ENCODE measurements at regions not wholly inside any gene's neighbourhood (a gene's known extent, or its start where the extent isn't known, plus 50 kb on each side); places are given as distances from the start of the nearest gene placed in this dataset.

DNA sequence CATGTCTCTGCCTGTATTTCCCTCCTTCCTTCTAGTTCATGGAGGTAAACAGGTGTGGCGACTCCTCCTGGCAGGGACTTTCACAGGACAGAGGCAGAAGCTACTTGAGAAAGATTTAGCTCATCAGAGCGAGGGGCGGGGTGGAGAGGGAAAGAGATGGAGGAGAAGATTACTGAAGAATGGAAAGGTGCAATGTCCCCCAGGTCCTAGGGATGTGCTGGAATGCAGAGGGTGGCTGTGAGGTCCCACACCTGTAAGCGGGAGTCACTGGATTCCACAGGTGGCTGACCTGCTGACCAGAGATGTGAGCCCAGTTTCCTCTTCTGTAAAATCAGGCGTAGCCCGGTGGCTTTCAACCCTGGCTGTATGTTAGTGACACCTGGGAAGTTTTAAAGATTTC is 199.2 kb upstream of the SULF2 start:
- TF ChIP-seq, protein P1, sequence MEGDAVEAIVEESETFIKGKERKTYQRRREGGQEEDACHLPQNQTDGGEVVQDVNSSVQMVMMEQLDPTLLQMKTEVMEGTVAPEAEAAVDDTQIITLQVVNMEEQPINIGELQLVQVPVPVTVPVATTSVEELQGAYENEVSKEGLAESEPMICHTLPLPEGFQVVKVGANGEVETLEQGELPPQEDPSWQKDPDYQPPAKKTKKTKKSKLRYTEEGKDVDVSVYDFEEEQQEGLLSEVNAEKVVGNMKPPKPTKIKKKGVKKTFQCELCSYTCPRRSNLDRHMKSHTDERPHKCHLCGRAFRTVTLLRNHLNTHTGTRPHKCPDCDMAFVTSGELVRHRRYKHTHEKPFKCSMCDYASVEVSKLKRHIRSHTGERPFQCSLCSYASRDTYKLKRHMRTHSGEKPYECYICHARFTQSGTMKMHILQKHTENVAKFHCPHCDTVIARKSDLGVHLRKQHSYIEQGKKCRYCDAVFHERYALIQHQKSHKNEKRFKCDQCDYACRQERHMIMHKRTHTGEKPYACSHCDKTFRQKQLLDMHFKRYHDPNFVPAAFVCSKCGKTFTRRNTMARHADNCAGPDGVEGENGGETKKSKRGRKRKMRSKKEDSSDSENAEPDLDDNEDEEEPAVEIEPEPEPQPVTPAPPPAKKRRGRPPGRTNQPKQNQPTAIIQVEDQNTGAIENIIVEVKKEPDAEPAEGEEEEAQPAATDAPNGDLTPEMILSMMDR (IDR thresholded peaks at IDR 0.05; ENCODE audit: low read depth, low read length, poor library complexity, severe bottlenecking): no peak
- no peak for TF ChIP-seq EZH2phosphoT487 (IDR thresholded peaks at IDR 0.05; ENCODE audit: borderline replicate concordance, low read length)
